ENCODE measurements at regions not wholly inside any gene's neighbourhood (a gene's known extent, or its start where the extent isn't known, plus 50 kb on each side); places are given as distances from the start of the nearest gene placed in this dataset.
"Not testable (repeated sequence)": the region's sequence is repeated elsewhere in the genome, so short reads cannot be mapped to it uniquely, and the experiment has no call there.

DNA sequence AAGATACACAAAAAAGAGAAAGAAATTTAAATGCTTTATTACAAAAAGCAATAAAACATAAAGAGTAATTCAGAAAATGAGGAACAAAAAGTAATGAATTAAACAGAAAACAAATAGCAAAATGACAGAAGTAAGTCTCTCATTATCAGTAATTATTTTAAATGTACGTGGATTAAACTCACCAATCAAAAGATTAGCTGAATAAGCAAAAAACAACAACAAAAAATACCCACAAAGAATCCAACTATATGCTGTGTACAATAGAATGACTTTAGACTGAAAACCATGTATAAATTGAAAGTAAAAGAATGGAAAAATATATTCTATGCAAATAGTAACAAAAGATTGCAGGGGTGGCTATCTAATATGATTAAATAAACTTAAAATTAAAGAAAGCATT is 1006.8 kb downstream of the SLC16A7 start:
- no peaks in the 10 kb centered on the region for H3K36me3 ChIP-seq (ENCODE audit: insufficient read depth, low read length)
- no peak overlapping the region for H3K4me3 ChIP-seq (ENCODE audit: low read length)
- no peak overlapping the region for H2AFZ ChIP-seq (ENCODE audit: low read depth, low read length)
- no peaks in the 10 kb centered on the region for H3K79me2 ChIP-seq (replicated peaks; ENCODE audit: insufficient read depth, low read length)
- H4K20me1 ChIP-seq (ENCODE audit: insufficient read depth), result no peaks in the 10 kb centered on the region
- H3K27ac ChIP-seq (ENCODE audit: low read length), result no peak overlapping the region
- H3K27me3 ChIP-seq (ENCODE audit: insufficient read depth, low read depth, low read length), result no peaks in the 10 kb centered on the region
- TF ChIP-seq, protein P1, sequence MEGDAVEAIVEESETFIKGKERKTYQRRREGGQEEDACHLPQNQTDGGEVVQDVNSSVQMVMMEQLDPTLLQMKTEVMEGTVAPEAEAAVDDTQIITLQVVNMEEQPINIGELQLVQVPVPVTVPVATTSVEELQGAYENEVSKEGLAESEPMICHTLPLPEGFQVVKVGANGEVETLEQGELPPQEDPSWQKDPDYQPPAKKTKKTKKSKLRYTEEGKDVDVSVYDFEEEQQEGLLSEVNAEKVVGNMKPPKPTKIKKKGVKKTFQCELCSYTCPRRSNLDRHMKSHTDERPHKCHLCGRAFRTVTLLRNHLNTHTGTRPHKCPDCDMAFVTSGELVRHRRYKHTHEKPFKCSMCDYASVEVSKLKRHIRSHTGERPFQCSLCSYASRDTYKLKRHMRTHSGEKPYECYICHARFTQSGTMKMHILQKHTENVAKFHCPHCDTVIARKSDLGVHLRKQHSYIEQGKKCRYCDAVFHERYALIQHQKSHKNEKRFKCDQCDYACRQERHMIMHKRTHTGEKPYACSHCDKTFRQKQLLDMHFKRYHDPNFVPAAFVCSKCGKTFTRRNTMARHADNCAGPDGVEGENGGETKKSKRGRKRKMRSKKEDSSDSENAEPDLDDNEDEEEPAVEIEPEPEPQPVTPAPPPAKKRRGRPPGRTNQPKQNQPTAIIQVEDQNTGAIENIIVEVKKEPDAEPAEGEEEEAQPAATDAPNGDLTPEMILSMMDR (IDR thresholded peaks at IDR 0.05; ENCODE audit: poor library complexity, severe bottlenecking), result no peak
- TF ChIP-seq EP300 (conservative IDR thresholded peaks at IDR 0.05; ENCODE audit: poor library complexity, severe bottlenecking), result no peak
- no peaks in the 10 kb centered on the region for H3F3A ChIP-seq (ENCODE audit: insufficient read depth, low read length, poor library complexity, severe bottlenecking)
- no peak overlapping the region for H3K4me2 ChIP-seq (ENCODE audit: low read length)
- no peak overlapping the region for H3K9ac ChIP-seq (ENCODE audit: low read length)
- peaks cover 3% of the 10 kb centered on the region for H3K9me3 ChIP-seq (ENCODE audit: low read length)
- H3K9me2 ChIP-seq (ENCODE audit: insufficient read depth, low read length), result no peaks in the 10 kb centered on the region

DNA sequence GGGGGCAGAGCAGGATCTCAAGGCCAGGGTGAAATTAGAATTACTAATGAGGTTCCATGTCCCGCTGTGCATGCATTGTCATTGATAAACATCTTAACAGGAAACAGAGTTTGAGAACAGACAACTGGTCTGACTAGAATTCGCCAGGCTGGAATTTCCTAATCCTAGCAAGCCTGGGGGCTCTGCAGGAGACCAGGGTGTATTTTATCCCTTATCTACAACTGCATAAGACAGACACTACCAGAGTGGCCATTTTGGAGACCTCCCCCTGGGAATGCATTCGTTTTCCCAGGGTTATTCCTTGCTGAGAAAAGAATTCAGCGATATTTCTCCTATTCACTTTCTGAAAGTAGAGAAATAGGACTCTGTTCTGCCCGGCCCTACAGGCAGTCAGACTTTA is 1007.6 kb downstream of the SLC16A7 start:
- H3F3A ChIP-seq (ENCODE audit: insufficient read depth, low read length, poor library complexity, severe bottlenecking); H2AFZ ChIP-seq (ENCODE audit: low read depth, low read length); H3K79me2 ChIP-seq (replicated peaks; ENCODE audit: insufficient read depth, low read length); H3K27ac ChIP-seq (ENCODE audit: low read length); H3K36me3 ChIP-seq (ENCODE audit: insufficient read depth, low read length); H3K9me2 ChIP-seq (ENCODE audit: insufficient read depth, low read length); H3K9me3 ChIP-seq (ENCODE audit: low read length); H3K4me2 ChIP-seq (ENCODE audit: low read length); H3K27me3 ChIP-seq (ENCODE audit: insufficient read depth, low read depth, low read length); H4K20me1 ChIP-seq (ENCODE audit: insufficient read depth); H3K9ac ChIP-seq (ENCODE audit: low read length); H3K4me3 ChIP-seq (ENCODE audit: low read length): not testable (repeated sequence)

DNA sequence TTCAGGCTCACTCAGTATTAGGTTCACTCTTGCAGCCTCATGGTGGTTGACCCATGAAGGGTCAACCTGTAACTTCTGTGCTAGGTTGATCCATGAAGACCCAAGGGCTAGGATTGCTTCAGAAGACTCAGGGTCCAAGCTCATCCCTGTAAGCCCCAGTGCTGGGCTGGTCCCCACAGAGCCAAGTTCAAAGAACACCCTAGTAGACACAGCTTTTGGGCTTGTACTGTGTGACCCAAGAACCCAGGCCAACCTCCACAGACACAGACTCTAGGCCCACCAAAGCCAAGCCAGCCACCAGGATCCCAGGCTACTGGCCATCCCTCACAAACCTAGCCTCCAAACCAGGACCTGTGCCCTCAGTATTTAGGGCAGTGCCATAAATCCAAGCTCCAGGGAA is 1020.6 kb downstream of the SLC16A7 start:
- Histone ChIP-seq H3K79me2 (replicated peaks; ENCODE audit: insufficient read depth, low read length) (no peaks in the 10 kb centered on the region), H3K9me3 (ENCODE audit: low read length) (peaks cover 5% of the 10 kb centered on the region), H3K4me2 (ENCODE audit: low read length) (no peak overlapping the region), H3K9ac (ENCODE audit: low read length) (no peak overlapping the region), H3K9me2 (ENCODE audit: insufficient read depth, low read length) (no peaks in the 10 kb centered on the region), H2AFZ (ENCODE audit: low read depth, low read length) (no peak overlapping the region), H3K27me3 (ENCODE audit: insufficient read depth, low read depth, low read length) (no peaks in the 10 kb centered on the region), H3K27ac (ENCODE audit: low read length) (no peak overlapping the region), H3F3A (ENCODE audit: insufficient read depth, low read length, poor library complexity, severe bottlenecking) (no peaks in the 10 kb centered on the region), H4K20me1 (ENCODE audit: insufficient read depth) (no peaks in the 10 kb centered on the region), H3K4me3 (ENCODE audit: low read length) (no peak overlapping the region), H3K36me3 (ENCODE audit: insufficient read depth, low read length) (no peaks in the 10 kb centered on the region)
- no peak for TF ChIP-seq RAD21 (conservative IDR thresholded peaks at IDR 0.05)
- TF ChIP-seq EZH2 (IDR thresholded peaks at IDR 0.05; ENCODE audit: borderline replicate concordance, insufficient read depth, low read length, poor library complexity, severe bottlenecking), result no peak
- TF ChIP-seq, protein P1 (IDR thresholded peaks at IDR 0.05; ENCODE audit: poor library complexity, severe bottlenecking), result no peak
- no peak for TF ChIP-seq EP300 (conservative IDR thresholded peaks at IDR 0.05; ENCODE audit: poor library complexity, severe bottlenecking)
- TF ChIP-seq, protein P2, sequence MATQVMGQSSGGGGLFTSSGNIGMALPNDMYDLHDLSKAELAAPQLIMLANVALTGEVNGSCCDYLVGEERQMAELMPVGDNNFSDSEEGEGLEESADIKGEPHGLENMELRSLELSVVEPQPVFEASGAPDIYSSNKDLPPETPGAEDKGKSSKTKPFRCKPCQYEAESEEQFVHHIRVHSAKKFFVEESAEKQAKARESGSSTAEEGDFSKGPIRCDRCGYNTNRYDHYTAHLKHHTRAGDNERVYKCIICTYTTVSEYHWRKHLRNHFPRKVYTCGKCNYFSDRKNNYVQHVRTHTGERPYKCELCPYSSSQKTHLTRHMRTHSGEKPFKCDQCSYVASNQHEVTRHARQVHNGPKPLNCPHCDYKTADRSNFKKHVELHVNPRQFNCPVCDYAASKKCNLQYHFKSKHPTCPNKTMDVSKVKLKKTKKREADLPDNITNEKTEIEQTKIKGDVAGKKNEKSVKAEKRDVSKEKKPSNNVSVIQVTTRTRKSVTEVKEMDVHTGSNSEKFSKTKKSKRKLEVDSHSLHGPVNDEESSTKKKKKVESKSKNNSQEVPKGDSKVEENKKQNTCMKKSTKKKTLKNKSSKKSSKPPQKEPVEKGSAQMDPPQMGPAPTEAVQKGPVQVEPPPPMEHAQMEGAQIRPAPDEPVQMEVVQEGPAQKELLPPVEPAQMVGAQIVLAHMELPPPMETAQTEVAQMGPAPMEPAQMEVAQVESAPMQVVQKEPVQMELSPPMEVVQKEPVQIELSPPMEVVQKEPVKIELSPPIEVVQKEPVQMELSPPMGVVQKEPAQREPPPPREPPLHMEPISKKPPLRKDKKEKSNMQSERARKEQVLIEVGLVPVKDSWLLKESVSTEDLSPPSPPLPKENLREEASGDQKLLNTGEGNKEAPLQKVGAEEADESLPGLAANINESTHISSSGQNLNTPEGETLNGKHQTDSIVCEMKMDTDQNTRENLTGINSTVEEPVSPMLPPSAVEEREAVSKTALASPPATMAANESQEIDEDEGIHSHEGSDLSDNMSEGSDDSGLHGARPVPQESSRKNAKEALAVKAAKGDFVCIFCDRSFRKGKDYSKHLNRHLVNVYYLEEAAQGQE (IDR thresholded peaks at IDR 0.05; ENCODE audit: borderline replicate concordance), result no peak
- no peak for TF ChIP-seq POLR2AphosphoS5 (IDR thresholded peaks at IDR 0.05)
- TF ChIP-seq TAF1 (IDR thresholded peaks at IDR 0.05; ENCODE audit: low read depth), result no peak
- no peak for TF ChIP-seq SMC3 (conservative IDR thresholded peaks at IDR 0.05; ENCODE audit: poor library complexity)

Measured in neural cell (in vitro differentiated cells).